ENCODE measurements at regions not wholly inside any gene's neighbourhood (a gene's known extent, or its start where the extent isn't known, plus 50 kb on each side); places are given as distances from the start of the nearest gene placed in this dataset.

DNA sequence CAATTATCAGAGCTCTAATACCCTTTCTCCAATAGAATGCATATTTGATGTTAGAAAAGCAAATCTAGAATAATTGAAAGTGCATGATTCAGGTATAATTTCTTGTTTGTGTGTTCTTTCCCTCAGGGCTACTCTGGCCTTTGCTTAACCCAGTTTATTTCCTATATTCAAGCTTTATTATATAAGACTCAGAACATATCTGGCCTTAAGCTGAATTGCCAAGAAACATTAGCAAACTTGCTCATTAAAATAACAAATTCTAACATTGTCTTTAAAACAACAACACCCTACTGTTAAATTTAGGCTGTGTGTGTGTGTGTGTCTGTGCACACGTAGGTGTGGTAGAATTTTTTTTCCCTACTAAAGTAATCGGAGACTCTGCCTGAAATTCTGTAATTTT is 426.5 kb downstream of the UTRN start:
- TF ChIP-seq USF1 (IDR thresholded peaks at IDR 0.05) (no peak), CREB1 (IDR thresholded peaks at IDR 0.05; ENCODE audit: low read depth) (no peak), EGR1 (IDR thresholded peaks at IDR 0.05) (no peak), MAX (IDR thresholded peaks at IDR 0.05) (no peak), RAD21 (IDR thresholded peaks at IDR 0.05; ENCODE audit: low read depth) (no peak), FOXM1 (IDR thresholded peaks at IDR 0.05; ENCODE audit: borderline replicate concordance, low read depth) (no peak), CEBPB (IDR thresholded peaks at IDR 0.05) (no peak), TCF12 (IDR thresholded peaks at IDR 0.05; ENCODE audit: low read depth) (no peak), TAF1 (IDR thresholded peaks at IDR 0.05; ENCODE audit: low read depth) (no peak), ZBTB7A (IDR thresholded peaks at IDR 0.05; ENCODE audit: low read depth) (no peak), TEAD4 (IDR thresholded peaks at IDR 0.05) (no peak), NFIC (IDR thresholded peaks at IDR 0.05) (no peak)

DNA sequence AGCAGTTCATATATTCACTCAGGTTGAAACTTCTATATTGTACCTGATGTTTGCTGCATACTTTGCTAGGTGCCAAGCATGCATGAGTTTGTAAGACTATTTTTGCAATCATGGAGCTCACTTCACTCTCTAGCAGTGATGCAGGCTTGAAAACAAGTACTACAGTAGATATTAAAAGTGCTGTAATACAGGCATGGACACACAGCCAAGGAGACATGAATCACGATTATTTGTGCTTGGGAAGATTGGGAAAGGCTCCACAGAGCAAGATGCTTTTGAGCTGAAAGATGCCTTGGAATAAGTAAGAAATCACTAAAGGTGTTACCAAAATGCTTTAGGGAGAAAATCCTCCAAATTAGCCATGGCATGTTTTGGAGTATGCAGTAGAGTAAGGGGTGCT is 427.4 kb downstream of the UTRN start:
- TF ChIP-seq YY1 (IDR thresholded peaks at IDR 0.05; ENCODE audit: low read depth) = no peak
- no peak for TF ChIP-seq CREB1 (IDR thresholded peaks at IDR 0.05; ENCODE audit: low read depth)
- no peak for TF ChIP-seq CEBPB (IDR thresholded peaks at IDR 0.05)
- no peak for TF ChIP-seq ZBTB7A (IDR thresholded peaks at IDR 0.05; ENCODE audit: low read depth)
- no peak for TF ChIP-seq TEAD4 (IDR thresholded peaks at IDR 0.05)
- no peak for TF ChIP-seq FOXM1 (IDR thresholded peaks at IDR 0.05; ENCODE audit: borderline replicate concordance, low read depth)
- TF ChIP-seq USF1 (IDR thresholded peaks at IDR 0.05) = no peak
- TF ChIP-seq MAX (IDR thresholded peaks at IDR 0.05) = no peak
- no peak for TF ChIP-seq TAF1 (IDR thresholded peaks at IDR 0.05; ENCODE audit: low read depth)
- no peak for TF ChIP-seq RAD21 (IDR thresholded peaks at IDR 0.05; ENCODE audit: low read depth)
- TF ChIP-seq, protein P1, sequence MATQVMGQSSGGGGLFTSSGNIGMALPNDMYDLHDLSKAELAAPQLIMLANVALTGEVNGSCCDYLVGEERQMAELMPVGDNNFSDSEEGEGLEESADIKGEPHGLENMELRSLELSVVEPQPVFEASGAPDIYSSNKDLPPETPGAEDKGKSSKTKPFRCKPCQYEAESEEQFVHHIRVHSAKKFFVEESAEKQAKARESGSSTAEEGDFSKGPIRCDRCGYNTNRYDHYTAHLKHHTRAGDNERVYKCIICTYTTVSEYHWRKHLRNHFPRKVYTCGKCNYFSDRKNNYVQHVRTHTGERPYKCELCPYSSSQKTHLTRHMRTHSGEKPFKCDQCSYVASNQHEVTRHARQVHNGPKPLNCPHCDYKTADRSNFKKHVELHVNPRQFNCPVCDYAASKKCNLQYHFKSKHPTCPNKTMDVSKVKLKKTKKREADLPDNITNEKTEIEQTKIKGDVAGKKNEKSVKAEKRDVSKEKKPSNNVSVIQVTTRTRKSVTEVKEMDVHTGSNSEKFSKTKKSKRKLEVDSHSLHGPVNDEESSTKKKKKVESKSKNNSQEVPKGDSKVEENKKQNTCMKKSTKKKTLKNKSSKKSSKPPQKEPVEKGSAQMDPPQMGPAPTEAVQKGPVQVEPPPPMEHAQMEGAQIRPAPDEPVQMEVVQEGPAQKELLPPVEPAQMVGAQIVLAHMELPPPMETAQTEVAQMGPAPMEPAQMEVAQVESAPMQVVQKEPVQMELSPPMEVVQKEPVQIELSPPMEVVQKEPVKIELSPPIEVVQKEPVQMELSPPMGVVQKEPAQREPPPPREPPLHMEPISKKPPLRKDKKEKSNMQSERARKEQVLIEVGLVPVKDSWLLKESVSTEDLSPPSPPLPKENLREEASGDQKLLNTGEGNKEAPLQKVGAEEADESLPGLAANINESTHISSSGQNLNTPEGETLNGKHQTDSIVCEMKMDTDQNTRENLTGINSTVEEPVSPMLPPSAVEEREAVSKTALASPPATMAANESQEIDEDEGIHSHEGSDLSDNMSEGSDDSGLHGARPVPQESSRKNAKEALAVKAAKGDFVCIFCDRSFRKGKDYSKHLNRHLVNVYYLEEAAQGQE (IDR thresholded peaks at IDR 0.05; ENCODE audit: low read depth) = no peak
- TF ChIP-seq EP300 (IDR thresholded peaks at IDR 0.05; ENCODE audit: borderline replicate concordance) = no peak
- no peak for TF ChIP-seq EGR1 (IDR thresholded peaks at IDR 0.05)
- TF ChIP-seq TCF12 (IDR thresholded peaks at IDR 0.05; ENCODE audit: low read depth) = no peak
- no peak for TF ChIP-seq NFIC (IDR thresholded peaks at IDR 0.05)

DNA sequence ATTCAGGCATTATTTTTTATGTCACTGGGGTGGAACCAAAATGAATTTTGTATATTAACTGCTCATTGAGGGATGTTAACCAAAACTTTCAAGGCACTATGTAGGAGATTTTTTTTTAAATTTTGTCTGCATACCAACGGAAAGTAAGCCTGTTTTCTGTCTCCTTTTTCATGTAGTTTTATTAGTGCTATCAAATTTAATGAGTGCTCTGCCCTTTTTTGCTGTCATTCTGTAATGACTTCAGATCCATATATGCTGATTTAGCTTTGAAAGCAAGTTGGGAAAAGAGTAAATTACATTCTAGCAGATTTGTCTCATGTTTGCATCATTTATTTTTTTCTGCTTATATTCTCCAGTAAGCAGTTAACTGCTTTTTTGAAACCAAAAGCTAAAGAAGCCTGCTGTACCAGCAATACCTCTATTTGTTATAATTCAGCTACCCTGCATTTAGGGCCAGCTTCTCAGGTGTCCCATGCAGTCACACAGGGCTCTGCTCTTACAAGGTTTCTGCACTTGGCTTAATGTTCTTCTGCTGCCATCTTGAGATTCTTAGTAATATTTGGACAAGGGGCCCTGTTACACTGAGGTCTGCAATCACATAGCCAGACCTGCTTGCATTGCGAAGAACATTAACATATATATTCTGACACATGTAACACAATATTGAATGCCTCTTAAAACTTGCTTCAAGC is 429.0 kb downstream of the UTRN start:
- no peak for TF ChIP-seq CEBPB (IDR thresholded peaks at IDR 0.05)
- no peak for TF ChIP-seq EGR1 (IDR thresholded peaks at IDR 0.05)
- no peak for TF ChIP-seq EP300 (IDR thresholded peaks at IDR 0.05; ENCODE audit: borderline replicate concordance)
- no peak for TF ChIP-seq FOXM1 (IDR thresholded peaks at IDR 0.05; ENCODE audit: borderline replicate concordance, low read depth)
- TF ChIP-seq RAD21 (IDR thresholded peaks at IDR 0.05; ENCODE audit: low read depth) = no peak
- TF ChIP-seq NFIC (IDR thresholded peaks at IDR 0.05) = no peak
- no peak for TF ChIP-seq CREB1 (IDR thresholded peaks at IDR 0.05; ENCODE audit: low read depth)
- TF ChIP-seq, protein P1 (IDR thresholded peaks at IDR 0.05; ENCODE audit: low read depth) = no peak
- no peak for TF ChIP-seq TCF12 (IDR thresholded peaks at IDR 0.05; ENCODE audit: low read depth)
- TF ChIP-seq YY1 (IDR thresholded peaks at IDR 0.05; ENCODE audit: low read depth) = no peak
- TF ChIP-seq TAF1 (IDR thresholded peaks at IDR 0.05; ENCODE audit: low read depth) = no peak
- TF ChIP-seq USF1 (IDR thresholded peaks at IDR 0.05) = no peak

DNA sequence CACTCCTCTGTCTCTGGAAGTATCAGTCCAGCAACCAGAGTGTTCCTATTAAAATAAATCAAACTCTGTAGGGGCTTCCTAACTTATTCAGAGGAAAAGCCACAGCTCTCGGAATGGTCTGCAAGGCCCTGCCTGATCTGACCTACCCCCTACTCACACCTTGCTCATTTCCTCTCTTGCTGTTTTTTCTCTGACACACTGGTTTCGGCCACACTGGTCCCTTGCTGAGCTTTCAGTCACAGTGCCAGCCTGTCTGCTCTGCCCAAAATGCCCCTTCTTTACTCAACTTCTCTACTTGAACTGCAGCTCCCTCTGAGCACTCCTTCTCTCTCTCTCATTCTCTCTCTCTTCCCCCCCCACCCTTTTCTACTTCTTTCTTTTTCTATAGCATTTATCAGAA is 430.2 kb downstream of the UTRN start:
- TF ChIP-seq MAX (IDR thresholded peaks at IDR 0.05) (no peak), EGR1 (IDR thresholded peaks at IDR 0.05) (no peak), RAD21 (IDR thresholded peaks at IDR 0.05; ENCODE audit: low read depth) (no peak), NFIC (IDR thresholded peaks at IDR 0.05) (no peak), CEBPB (IDR thresholded peaks at IDR 0.05) (no peak), TEAD4 (IDR thresholded peaks at IDR 0.05) (no peak), TCF12 (IDR thresholded peaks at IDR 0.05; ENCODE audit: low read depth) (no peak), TAF1 (IDR thresholded peaks at IDR 0.05; ENCODE audit: low read depth) (no peak), EP300 (IDR thresholded peaks at IDR 0.05; ENCODE audit: borderline replicate concordance) (no peak)

DNA sequence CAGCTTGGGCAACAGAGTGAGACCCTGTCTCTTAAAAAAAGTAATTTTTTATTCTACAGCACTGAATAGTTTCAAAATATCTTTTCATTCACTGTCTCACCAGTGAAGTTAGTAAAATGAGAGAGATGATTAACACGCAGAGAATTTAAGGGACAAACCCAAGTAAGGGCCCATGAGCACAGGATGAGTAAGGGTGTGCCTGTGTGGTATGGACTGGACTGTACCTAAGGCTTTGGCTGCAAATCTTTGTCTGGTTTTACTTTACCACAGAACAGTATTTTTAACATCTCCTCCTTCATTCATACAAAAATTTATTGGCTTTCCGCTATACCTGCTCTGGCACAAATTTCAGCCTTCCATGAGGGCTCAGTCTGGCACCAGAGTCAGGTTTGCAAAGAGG is 433.3 kb downstream of the UTRN start:
- TF ChIP-seq ZBTB7A (IDR thresholded peaks at IDR 0.05; ENCODE audit: low read depth) = no peak
- TF ChIP-seq TAF1 (IDR thresholded peaks at IDR 0.05; ENCODE audit: low read depth) = no peak
- TF ChIP-seq CREB1 (IDR thresholded peaks at IDR 0.05; ENCODE audit: low read depth) = no peak
- no peak for TF ChIP-seq MAX (IDR thresholded peaks at IDR 0.05)
- no peak for TF ChIP-seq CEBPB (IDR thresholded peaks at IDR 0.05)
- TF ChIP-seq EP300 (IDR thresholded peaks at IDR 0.05; ENCODE audit: borderline replicate concordance) = no peak
- TF ChIP-seq YY1 (IDR thresholded peaks at IDR 0.05; ENCODE audit: low read depth) = no peak
- TF ChIP-seq TEAD4 (IDR thresholded peaks at IDR 0.05) = no peak
